HG03457 (cell line): ENCODE measurements at regions not wholly inside any gene's neighbourhood (a gene's known extent, or its start where the extent isn't known, plus 50 kb on each side); places are given as distances from the start of the nearest gene placed in this dataset.

ENCODE experiments used
- ATAC-seq: cut with Tn5 transposase; IDR thresholded peaks from one replicate; pipeline ENCODE4 v1.9.1; 2021; ENCODE audit warnings: moderate number of reproducible peaks; ENCODE audit not compliant: unreplicated experiment

GRCh38 chr21:24055696-24056095, 1551.6 kb downstream of the MRPL39 start:
- no peak for ATAC-seq

GRCh38 chr21:24050231-24050630, 1557.0 kb downstream of the MRPL39 start:
- no peak for ATAC-seq

- no peak for ATAC-seq
Observed at GRCh38 chr21:24046829-24047443, 1560.3 kb downstream of the MRPL39 start.

- ATAC-seq, result no peak
Observed at GRCh38 chr21:24045775-24046215, 1561.5 kb downstream of the MRPL39 start.

- ATAC-seq, result no peak
Observed at GRCh38 chr21:24045373-24045772, 1561.9 kb downstream of the MRPL39 start.

GRCh38 chr21:24042687-24043086, 1564.6 kb downstream of the MRPL39 start:
- ATAC-seq, result no peak

- ATAC-seq, result no peak
Observed at GRCh38 chr21:24032709-24033232, 1574.5 kb downstream of the MRPL39 start.

- ATAC-seq, result no peak
Observed at GRCh38 chr21:24027396-24027795, 1579.9 kb downstream of the MRPL39 start.

GRCh38 chr21:24025101-24025500, 1582.2 kb downstream of the MRPL39 start:
- ATAC-seq, result no peak

GRCh38 chr21:24023936-24024335, 1583.3 kb downstream of the MRPL39 start:
- no peak for ATAC-seq

GRCh38 chr21:24023402-24023801, 1583.9 kb downstream of the MRPL39 start:
- ATAC-seq, result no peak

GRCh38 chr21:24014381-24014780, 1592.9 kb downstream of the MRPL39 start:
- ATAC-seq, result no peak

GRCh38 chr21:24011087-24011486, 1596.2 kb downstream of the MRPL39 start:
- no peak for ATAC-seq

- ATAC-seq, result no peak
Observed at GRCh38 chr21:24007592-24007991, 1599.7 kb downstream of the MRPL39 start.

GRCh38 chr21:23986987-23987386, 1620.3 kb downstream of the MRPL39 start:
- ATAC-seq, result no peak

GRCh38 chr21:23986214-23986613, 1621.1 kb downstream of the MRPL39 start:
- ATAC-seq, result no peak

GRCh38 chr21:23982546-23982945, 1624.7 kb downstream of the MRPL39 start:
- no peak for ATAC-seq

- no peak for ATAC-seq
Observed at GRCh38 chr21:23977971-23978370, 1629.3 kb downstream of the MRPL39 start.

GRCh38 chr21:23968722-23969647, 1638.3 kb downstream of the MRPL39 start:
- ATAC-seq, result peak; percentile 97

- ATAC-seq, result no peak
Observed at GRCh38 chr21:23968008-23968407, 1639.3 kb downstream of the MRPL39 start.

- no peak for ATAC-seq
Observed at GRCh38 chr21:23963454-23963853, 1643.8 kb downstream of the MRPL39 start.

- no peak for ATAC-seq
Observed at GRCh38 chr21:23960769-23961168, 1646.5 kb downstream of the MRPL39 start.
